Neural cell (in vitro differentiated cells): ENCODE measurements at regions not wholly inside any gene's neighbourhood (a gene's known extent, or its start where the extent isn't known, plus 50 kb on each side); places are given as distances from the start of the nearest gene placed in this dataset.

Experiments used
- EZH2 ChIP-seq: fragments of 200-600, 300-800 bp; shearing (Covaris generic), sonication (generic); IDR thresholded peaks from 2 replicates; pipeline ENCODE4 v1.6.1; 2014; ENCODE audit warnings: antibody characterized with exemption, low read length, borderline replicate concordance, mild to moderate bottlenecking; ENCODE audit not compliant: insufficient read depth, poor library complexity, severe bottlenecking
- POLR2AphosphoS5 ChIP-seq: IDR thresholded peaks from 2 replicates; pipeline ENCODE4 v1.6.1; 2012
- TAF1 ChIP-seq: IDR thresholded peaks from 2 replicates; pipeline ENCODE4 v1.6.1; 2012; ENCODE audit warnings: low read depth
- TF ChIP-seq, protein P1 (sequence below): fragments of 450-650 bp; IDR thresholded peaks from 2 replicates; pipeline ENCODE4 v1.5.1; 2014; ENCODE audit warnings: antibody characterized with exemption, mild to moderate bottlenecking, moderate library complexity; ENCODE audit not compliant: poor library complexity, severe bottlenecking

DNA sequence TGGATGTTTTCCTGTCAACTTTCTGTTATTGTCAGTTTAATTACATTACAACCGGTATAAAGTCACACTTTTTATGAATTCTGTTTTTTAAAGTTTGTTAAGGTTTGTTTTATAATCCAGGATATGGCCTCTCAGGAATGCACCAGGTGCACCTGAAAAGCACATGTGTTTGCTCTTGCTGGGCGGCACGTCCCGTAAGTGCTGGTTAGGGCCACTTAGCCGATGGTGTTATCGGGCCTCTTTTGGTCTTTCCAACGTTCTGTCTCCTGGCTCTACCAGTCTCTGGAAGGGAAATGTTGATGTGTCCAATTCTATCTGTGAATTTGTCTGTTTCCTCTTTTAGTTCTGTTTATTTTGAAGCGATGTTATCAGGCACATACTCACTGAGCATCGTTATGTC, 695.7 kb downstream of the BRD1 start:
- TF ChIP-seq EZH2: no peak
- TF ChIP-seq, protein P1, sequence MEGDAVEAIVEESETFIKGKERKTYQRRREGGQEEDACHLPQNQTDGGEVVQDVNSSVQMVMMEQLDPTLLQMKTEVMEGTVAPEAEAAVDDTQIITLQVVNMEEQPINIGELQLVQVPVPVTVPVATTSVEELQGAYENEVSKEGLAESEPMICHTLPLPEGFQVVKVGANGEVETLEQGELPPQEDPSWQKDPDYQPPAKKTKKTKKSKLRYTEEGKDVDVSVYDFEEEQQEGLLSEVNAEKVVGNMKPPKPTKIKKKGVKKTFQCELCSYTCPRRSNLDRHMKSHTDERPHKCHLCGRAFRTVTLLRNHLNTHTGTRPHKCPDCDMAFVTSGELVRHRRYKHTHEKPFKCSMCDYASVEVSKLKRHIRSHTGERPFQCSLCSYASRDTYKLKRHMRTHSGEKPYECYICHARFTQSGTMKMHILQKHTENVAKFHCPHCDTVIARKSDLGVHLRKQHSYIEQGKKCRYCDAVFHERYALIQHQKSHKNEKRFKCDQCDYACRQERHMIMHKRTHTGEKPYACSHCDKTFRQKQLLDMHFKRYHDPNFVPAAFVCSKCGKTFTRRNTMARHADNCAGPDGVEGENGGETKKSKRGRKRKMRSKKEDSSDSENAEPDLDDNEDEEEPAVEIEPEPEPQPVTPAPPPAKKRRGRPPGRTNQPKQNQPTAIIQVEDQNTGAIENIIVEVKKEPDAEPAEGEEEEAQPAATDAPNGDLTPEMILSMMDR: no peak
- TF ChIP-seq TAF1: no peak
- no peak for TF ChIP-seq POLR2AphosphoS5
